DMS 273 treated with DMSO at 0.1 percent for 48 hours (cell line): ENCODE measurements at regions not wholly inside any gene's neighbourhood (a gene's known extent, or its start where the extent isn't known, plus 50 kb on each side); places are given as distances from the start of the nearest gene placed in this dataset.

Experiments used
- DNase-seq: peaks from one replicate; lab custom pipeline; 2025; lab: John Stamatoyannopoulos, UW

DNA sequence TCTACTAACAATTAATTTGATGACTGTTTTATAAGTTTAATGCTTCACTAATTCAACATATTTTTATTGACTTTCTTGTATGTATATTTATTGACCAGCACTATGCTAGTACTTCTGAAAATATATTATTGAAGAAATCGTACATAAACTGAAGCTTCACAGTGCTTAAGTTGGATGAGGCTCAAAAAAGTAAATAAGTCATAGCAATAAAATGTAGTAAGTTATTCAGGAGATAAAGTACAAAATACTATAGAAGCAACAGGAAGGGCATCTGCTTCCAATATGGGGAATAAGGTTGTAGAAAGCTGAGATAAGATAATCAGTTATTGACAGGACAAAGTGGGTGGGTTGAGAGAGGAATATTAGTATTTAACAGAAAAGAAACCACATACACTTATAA, 944.9 kb upstream of the MIR17HG start:
- no peak for DNase-seq

DNA sequence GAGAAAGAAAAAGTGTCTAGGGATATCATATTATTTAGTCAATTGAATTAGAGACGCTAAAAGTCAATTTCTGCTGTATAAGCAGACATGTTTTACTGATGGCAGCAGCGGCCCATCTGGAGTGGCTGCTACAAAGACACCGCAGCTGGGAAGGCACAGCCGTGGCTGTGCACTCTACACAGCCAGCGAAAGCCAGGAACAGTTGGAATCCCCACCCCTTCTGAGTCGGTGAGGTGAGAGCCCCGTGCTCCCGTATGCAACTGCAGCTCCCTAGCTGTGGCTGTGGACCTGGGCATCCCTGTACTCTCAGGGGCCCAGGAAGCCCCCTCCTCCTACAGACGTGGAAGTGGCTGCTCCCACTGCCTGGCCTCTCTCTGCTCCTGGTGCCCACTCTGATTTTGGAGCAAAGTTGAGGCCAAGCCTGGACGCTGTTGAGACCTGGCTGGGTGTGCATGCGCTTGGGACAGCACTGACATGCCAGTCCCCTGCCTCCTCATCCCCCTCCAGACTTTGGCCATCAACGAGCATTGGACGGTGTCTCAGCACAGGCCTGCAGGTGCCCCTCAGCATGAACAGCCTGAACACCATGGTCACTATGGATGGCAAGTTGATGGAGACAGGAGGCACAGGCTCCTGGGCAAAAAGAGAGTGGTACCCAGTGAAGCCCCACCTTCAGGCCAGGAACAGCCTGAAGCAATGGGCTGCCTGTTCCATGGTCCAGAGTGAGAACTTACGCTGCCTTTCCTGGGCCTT, 944.0 kb upstream of the MIR17HG start:
- no peak for DNase-seq

DNA sequence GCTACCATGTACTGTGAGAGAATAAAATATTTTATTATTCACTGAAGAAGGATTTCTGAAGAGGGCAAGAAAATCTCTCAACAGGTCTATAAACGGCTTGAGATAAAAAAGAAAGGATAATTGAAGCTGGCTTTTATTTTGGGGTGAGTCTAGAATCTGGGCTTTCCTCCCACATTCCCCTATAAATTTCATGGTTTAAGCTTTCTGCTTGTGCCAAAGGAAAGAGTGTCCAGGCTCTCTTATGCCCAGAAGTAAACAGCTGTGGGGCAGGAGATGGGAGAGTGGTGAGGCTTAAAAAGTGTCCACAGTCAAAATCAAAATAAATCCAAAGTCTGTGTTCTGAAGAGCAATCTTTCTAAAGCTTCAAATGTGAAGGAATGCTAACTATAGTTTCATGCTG, 942.2 kb upstream of the MIR17HG start:
- DNase-seq = no peak

DNA sequence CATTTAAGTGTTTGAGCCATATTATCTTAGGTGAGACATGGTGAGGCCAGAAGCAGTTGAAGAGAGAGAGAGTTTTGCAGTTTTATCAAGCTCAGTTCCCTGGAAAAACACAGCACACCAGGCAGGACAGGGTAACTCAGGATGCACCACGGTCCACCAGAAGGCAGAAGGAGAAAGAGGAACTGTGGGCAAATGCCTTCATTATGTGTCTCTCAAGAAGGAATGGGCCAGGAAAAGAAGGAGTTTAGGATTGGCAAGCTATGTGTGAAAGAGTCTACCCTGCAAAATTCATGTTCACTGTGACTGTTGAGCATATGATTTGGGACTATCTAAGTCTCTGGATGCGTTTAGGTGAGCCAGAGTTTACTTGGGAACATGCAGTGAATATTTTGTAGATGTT, 934.5 kb upstream of the MIR17HG start:
- DNase-seq = no peak

DNA sequence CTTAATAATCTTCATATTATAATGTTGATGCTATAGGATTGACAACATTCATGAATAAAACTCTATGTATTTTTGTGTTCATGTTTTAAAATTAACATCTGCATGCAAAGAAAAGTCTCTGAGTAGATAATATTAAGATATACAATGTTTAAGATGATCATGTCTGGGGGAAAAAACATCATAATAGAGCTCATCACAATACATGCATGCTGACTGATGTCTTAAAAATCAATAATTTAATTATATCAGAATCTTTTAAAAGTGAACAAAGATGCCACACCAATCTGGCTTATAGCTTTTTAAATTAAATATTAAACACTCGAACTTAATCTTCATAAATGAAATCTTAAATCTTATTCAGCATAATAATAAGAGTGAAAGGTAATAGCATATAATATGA, 933.9 kb upstream of the MIR17HG start:
- DNase-seq = no peak

DNA sequence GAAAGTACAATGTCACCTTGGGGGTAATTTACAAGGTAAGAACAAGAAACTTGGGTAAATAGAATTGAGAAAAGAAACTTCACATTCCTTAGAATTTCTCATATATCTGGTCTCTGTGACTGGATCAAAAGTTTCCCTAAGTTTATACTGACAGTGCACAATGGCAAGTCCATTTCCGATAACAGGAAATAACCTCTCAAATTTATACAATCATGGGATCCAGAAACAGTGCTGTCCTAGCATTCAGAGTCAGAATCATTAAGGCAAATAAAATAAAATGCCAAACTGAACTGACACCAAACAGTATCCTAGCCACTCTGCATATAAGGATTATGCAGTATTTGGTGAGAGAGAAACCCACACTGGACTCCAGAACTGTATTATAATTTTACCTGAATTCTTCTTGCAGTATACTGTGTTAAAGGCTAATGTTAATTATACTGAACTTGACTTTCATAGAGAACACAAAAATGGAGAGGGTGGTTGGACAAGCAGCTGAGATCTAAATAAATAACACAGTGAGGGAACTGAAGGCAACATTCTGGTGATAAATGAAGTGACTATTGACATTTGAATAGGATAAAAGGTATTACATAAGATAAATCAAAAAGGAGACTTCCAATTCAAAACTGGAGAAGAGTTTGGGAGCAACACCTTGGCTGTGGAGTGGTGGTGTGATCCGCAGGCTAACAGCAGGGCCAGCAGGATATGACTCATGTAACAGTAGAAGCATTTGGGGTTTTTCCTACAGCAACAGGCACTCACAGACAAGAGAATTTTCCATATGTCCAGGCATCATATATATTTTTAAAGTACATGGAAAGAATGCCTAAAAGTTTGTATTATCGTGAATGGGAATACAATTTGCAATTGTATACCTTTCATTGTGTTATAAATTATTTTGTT, 932.5 kb upstream of the MIR17HG start:
- DNase-seq = no peak

DNA sequence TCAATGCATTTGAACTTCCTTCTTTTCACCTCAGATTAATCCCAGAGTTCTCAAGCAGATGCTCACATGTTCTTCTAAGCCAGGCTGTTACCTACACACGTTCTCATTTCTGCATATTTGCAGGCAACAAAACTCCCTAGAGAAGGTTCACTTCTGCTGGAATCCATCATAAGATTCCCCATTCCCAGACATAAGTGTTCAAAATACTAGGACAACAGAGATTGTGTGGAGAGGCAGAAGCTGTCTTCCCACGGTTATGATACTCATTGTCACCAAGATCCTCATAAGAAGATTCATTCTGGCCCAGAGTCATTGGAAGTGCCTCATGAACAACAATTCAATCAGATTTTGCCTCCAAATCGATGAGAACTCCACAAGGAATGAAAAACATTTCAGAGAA, 931.6 kb upstream of the MIR17HG start:
- no peak for DNase-seq

DNA sequence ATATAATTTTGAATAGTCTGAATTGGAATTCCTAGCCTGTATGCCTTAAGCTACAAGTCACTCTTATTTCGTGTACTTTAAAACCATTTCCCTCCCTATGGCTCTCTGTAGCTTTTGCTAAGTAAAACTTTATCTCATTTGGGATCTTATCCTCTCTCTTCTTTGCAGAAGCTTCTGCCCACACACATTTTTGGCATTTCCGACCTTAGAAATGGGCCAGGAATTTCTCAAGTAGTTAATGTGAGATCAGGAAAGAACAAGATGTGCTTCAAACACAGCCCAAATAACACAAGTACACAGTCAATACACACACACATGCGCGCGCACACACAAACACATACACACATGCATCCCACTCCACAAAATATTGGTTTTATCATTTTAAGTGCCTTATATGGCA, 931.0 kb upstream of the MIR17HG start:
- no peak for DNase-seq

DNA sequence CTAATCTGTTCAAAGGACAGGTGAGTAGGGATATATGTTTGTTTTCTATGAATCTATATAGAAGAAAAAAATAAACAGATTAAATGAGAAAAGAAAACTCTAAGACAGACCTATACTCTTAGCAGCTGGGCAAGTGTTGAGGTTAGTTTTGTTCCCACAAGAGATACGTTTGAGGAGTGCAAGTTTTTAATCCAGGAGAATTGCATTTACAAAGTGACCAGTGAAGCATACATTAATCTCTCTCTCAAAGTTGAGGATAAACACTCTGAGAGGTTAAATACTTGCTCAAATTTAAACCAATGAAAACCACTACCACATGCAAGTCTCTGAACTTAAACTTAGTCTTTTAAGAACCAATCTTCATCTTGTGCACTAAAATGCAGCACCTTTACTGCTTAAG, 930.5 kb upstream of the MIR17HG start:
- no peak for DNase-seq

DNA sequence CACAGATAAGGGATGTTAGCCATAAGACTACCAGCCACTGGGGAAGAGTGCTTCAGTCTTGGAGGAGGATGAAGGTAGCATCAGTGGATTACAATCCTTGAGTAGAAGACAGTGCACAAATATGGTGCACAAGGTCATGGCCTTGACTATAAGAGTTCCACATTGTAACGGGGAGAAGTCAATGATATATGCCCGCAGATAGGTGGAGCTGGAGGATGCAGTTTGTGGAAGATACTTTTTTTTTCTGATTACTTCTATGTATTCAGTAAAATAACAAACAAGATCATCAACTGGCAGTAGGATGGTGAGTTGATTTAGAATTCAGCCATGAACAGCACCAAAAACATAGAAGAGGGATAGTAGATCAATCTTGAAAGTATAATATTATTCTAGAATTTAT, 926.8 kb upstream of the MIR17HG start:
- DNase-seq = no peak

DNA sequence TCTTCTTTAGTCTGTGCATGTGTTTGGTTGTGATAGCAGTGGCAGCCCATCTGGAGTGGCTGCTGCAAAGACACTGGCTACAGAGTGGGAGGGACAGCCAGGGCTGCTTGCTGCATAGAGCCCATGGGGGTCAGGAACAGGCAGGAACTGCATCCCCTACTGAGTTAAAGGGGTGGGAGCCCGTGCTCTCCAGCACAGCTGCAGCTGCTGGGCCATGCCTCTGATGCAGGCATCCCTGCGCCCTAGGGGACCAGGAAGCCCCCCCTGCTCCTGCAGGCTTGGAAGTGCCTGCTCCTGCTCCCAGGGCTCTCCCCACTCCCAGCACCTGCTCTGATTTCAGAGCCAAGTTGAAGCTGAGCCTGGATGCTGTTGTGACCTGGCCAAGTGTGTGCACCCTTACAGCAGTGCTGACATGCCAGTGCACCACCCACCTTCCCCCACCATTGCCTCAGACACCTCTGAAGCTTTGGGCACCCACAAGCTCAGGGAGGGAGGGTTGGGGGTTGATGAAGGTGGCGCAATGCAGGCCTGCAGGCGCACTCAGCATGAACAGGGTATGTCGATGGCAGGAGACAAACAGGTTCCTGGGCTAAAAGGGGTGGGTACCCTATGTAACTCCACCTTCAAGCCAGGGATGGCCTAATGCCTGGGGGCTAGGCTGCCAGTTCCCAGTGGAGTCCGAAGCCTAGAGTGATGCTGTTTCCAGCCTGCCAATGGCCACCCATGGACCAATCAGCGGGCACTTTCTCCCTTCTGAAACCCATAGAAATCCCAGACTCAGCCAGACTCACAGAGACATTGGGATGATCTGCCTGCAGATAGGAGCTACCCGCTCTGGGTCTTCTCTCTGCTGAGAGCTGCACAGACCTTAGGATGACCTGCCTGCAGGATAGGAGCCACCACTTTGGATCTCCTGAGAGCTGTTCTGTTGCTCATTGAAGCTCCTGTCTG, 919.9 kb upstream of the MIR17HG start:
- DNase-seq = no peak

DNA sequence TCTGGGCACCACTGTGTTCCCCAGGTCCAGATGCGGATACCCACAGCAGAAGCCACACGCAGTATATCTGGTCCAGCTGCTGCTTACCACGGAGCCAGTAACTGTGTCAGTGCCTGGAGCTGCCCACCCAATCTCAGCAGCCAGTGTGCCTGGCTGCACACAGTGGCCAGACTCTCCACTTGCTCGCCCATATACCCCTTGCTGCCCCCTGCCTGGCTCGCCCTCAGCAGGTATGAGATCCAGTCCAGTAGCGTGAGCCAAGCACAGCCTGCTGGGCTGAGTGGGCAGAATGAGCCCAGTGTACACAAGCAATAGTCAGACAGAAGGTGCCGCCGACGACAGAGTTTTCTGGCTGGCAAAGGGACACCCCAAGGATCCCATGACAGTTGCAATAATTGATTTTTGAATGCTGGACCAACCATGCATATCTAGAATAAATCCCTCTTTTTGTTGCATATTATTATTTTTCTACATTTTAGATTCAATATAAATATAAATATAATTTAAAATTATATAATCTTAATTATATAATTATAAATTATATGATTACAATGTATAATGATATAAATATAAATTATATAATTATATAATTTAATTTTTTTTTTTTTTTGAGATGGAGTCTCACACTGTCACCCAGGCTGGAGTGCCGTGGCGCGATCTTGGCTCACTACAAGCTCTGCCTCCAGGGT, 918.8 kb upstream of the MIR17HG start:
- no peak for DNase-seq

DNA sequence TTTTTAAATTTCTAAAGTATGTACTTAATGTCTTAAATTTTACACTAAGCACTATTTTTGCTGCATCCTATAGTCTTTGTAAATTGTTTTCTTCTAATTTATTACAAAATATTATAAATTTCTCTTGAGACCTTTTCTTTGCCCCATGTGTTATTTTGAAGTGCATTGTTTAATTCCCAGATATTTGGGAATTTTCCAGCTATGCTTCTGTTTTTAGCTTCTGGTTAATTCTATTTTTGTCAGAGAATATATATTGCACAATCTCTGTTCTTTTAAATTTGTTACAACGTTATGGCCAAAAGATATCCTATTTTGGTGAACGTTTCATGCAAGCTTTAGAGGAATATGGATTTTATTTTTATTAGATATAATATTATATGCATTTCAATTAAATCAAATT, 917.4 kb upstream of the MIR17HG start:
- no peak for DNase-seq

DNA sequence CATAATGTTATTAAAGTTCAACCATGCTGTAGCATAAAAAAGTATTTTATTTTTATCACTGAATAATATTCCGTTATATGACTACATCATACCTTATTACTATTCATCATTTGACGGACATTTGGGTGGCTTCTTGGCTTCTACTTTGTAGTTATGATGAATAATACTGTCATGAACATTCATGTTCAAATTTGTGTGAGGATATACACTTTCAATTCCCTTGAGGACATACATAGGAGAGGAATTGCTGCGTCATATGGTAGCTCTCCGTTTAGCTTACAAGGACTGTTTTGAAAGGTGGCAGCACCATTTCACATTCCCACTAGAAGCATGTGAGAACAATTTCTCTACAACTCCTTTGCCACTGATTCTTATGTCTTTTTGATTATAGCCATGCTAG, 910.8 kb upstream of the MIR17HG start:
- no peak for DNase-seq

DNA sequence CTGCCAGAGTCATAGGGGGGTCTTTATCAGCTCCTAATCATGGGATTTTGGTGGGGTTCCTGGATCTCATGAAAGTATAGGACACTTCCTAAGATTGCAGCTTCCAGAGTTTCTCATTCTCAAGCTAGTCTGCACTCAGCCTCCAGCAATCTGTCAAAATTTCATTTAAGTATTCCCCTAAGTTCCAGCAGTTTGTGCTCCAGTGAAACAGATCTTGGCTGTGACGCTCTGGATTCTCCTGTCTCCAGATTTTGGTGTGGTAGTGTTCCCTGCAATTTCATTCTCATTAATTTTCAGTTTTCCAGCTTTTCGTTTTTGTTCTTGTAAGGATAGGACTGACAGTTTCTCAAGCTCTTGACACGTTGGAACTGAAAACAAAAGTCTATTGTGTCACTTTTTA, 908.9 kb upstream of the MIR17HG start:
- DNase-seq = no peak

DNA sequence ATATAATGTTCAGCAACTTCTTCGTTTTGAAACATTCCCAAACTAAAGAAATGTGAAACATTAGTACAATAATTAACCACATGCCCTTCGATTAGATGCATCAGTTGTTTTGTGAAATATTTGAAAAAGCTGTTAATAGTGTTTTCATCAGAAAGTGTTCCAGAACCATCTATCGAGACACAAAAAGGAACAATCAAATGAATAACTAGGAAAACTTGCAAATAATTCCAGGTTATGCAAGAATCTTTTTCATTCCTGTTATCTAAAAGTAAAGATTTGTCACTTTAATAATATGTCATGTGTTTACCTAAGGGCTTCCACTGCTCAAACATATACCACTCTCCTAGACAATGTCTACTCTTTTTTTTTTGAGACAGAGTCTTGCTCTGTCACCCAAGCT, 904.2 kb upstream of the MIR17HG start:
- DNase-seq = no peak

DNA sequence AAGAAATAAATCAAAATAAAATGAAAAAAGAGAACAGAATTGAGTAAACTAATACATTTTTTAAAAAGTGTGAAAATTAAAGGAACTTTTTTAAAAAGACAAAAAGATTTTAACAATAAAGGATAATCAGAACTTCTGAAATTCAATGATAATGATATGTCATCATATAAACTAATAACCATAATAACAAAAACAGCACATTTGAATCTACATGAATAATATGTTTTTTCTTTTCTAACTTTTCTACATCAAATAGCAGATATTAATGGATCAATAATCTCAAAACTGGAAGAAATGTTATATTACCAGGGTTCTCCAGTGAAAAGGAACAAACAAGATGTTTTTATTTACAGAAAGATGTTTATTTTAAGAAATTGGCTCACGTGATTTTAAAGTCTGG, 903.3 kb upstream of the MIR17HG start:
- DNase-seq = no peak

DNA sequence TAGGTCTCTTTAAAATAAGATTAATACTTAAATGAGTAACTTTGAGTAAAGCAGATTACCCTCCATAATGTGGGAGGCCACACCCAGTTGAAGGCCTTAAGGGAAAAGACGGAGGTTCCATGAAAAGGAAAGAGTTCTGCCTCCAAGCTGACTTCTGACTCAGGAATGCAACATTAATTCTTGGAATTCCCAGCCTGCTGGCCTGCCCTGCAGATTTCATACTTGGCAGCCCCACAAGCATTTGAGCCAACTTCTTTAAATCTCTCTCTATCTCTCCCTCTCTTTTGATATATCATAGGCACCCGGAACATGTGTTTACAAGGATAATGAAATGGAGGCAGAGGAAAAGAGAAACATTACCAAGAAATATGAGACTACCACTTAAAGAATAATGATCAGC, 902.3 kb upstream of the MIR17HG start:
- DNase-seq = no peak

DNA sequence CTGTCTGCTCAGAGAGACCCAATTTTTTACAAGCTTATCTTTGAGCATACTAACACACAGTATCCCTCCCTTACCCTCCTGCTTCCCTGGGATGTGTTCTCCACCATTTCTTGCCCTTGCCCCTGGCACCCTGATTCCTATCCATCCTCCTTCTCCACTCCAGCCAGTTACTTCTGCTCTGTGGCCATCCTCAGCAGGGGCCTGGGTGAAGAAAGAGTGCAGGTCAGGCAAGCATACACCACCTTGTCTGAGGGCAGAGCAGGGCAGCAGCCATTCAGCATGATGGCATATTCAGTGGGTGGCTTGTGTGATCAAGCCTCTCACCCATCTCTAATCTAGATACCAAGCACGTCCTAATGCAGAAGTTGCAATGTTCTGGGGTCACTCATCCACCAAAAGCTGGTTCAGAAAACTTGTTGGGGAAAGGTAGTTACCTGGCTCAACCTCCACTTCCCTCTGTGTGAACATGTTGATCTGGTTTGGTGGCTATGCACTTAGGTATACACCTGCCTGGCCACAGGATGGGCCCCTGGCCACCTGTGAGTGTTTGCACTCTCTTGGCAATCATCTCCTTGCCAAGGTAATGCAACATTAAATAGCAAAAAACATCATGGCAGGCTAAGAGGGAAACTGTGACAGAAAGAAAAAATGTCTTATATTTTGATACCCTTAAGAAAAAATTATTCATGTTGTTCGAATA, 900.3 kb upstream of the MIR17HG start:
- no peak for DNase-seq

DNA sequence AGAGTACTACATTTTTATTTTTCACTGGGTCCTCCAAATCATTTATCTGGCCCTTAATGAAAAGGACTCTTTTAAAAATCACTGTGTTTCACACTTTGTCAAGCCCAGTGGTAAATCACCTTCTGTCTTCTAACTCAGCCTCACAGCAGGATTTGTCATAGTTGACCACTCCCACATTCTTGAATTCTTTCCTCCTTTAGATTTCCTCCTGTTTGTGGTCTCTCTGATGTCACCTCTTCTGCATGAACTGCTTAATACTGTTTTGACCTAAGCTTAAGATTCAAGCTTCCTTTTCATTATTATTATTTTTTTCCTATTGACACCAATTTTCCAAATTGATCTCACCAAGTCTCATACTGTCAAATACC, 899.8 kb upstream of the MIR17HG start:
- DNase-seq = no peak

DNA sequence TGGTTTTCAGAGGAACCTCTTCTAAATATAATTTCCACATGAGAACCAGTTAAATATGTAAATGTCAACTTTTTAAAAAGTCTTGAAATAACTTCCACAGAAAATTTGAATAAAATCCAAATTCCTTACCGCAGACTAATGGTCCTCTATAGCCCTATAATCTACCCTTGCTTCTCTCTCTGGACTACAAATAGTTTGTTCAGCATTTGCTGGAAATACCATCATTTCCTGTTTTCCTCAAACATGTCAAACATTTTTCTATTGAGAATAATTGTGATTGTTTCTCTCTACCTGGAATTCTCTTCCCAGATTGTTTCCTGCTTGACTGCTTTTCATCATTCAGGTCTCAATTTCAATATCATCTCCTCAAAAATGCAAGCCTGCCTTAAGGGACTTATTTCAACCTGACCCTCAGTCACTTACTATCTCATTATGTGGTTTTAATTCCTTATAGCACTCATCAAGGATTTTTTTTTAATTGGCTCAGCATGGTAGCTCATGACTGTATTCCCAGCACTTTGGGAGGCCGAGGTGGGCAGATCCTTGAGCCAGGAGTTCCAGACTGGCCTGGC, 898.9 kb upstream of the MIR17HG start:
- no peak for DNase-seq
